ENCODE measurements at regions not wholly inside any gene's neighbourhood (a gene's known extent, or its start where the extent isn't known, plus 50 kb on each side); places are given as distances from the start of the nearest gene placed in this dataset.
A peak's percentile ranks its signal among the peaks of the same experiment; 100 is the strongest.
"Not testable (repeated sequence)": the region's sequence is repeated elsewhere in the genome, so short reads cannot be mapped to it uniquely, and the experiment has no call there.

- DNase-seq (ENCODE audit: extremely low spot score, unreplicated experiment) = no peak
- no peak overlapping the region for H3K27ac Mint-ChIP-seq
- H3K27me3 Mint-ChIP-seq = no peaks in the 10 kb centered on the region
- no peaks in the 10 kb centered on the region for H3K4me1 Mint-ChIP-seq (ENCODE audit: unreplicated experiment)
- no peak for TF ChIP-seq CTCF (conservative IDR thresholded peaks at IDR 0.05)
- no peaks in the 10 kb centered on the region for H3K36me3 Mint-ChIP-seq
- H3K9me3 Mint-ChIP-seq = no peaks in the 10 kb centered on the region
- no peak overlapping the region for H3K4me3 Mint-ChIP-seq
Observed at GRCh38 chr22:18731075-18731666, 119.5 kb upstream of the RIMBP3 start.

- peak; percentile 66 for DNase-seq (ENCODE audit: extremely low spot score, unreplicated experiment)
- not testable (repeated sequence) for H3K4me1 Mint-ChIP-seq (ENCODE audit: unreplicated experiment); H3K36me3 Mint-ChIP-seq; H3K27me3 Mint-ChIP-seq; H3K4me3 Mint-ChIP-seq; H3K9me3 Mint-ChIP-seq; H3K27ac Mint-ChIP-seq
Observed at GRCh38 chr22:18730410-18730809, 118.7 kb upstream of the RIMBP3 start.

Measured in type B pancreatic cell (in vitro differentiated cells).